IMR-90 (cell line): ENCODE measurements at regions not wholly inside any gene's neighbourhood (a gene's known extent, or its start where the extent isn't known, plus 50 kb on each side); places are given as distances from the start of the nearest gene placed in this dataset.

Source experiments
- ATAC-seq: fragments of 200-7000 bp; cut with Tn5 transposase; 2 replicates; pipeline ENCODE4 v1.9.1; 2020; ENCODE audit warnings: low read depth, mild to moderate bottlenecking, moderate library complexity
- BruUV-seq: library from RNA; stranded (reverse); fragments of 400-500 nt; replicated peaks from 2 replicates; lab custom pipeline; 2021; lab: Mats Ljungman, UMichigan
- CTCF ChIA-PET: fragments of 300-600 bp; formaldehyde crosslinking; extraction: SDS; loops from one replicate; lab custom pipeline; 2021; ENCODE audit warnings: antibody characterized with exemption; lab: Yijun Ruan, JAX
- POLR2A ChIA-PET: fragments of 300-600 bp; sonication (Branson Sonifier 250); formaldehyde crosslinking; loops from one replicate; lab custom pipeline; 2022; ENCODE audit warnings: antibody characterized with exemption; ENCODE audit not compliant: unreplicated experiment; lab: Charles Lee
- DNase-seq: peaks from one replicate; pipeline ENCODE4 v3.0.0; 2013
- H2AFZ ChIP-seq: replicated peaks from 2 replicates; pipeline ENCODE3; 2013; ENCODE audit warnings: low read length, mild to moderate bottlenecking; ENCODE audit not compliant: poor library complexity
- H2AK5ac ChIP-seq: 2 replicates; pipeline ENCODE4 v1.6.1; 2013; ENCODE audit warnings: low read depth, low read length, inconsistent platforms
- H2AK9ac ChIP-seq: replicated peaks from 2 replicates; pipeline ENCODE3; 2013; ENCODE audit warnings: mild to moderate bottlenecking, low read depth, low read length, moderate library complexity; ENCODE audit not compliant: poor library complexity
- H2BK120ac ChIP-seq: 2 replicates; pipeline ENCODE4 v1.6.1; 2013; ENCODE audit warnings: low read depth, low read length, inconsistent platforms
- H2BK15ac ChIP-seq: 3 replicates; pipeline ENCODE4 v1.6.1; 2013; ENCODE audit warnings: low read depth, low read length, inconsistent platforms
- H2BK20ac ChIP-seq: 2 replicates; pipeline ENCODE4 v1.6.1; 2013; ENCODE audit warnings: low read depth, mild to moderate bottlenecking, inconsistent platforms, low read length, moderate library complexity
- H2BK5ac ChIP-seq: 2 replicates; pipeline ENCODE4 v1.6.1; 2013; ENCODE audit warnings: mild to moderate bottlenecking, low read depth, low read length, inconsistent platforms; ENCODE audit not compliant: poor library complexity, severe bottlenecking
- H3K14ac ChIP-seq: replicated peaks from 2 replicates; pipeline ENCODE4 v1.6.1; 2013; ENCODE audit warnings: low read depth, low read length, inconsistent platforms
- H3K18ac ChIP-seq: 2 replicates; pipeline ENCODE4 v1.6.1; 2013; ENCODE audit warnings: low read depth, low read length, control low read depth
- H3K23ac ChIP-seq: 2 replicates; pipeline ENCODE4 v1.6.1; 2013; ENCODE audit warnings: low read depth, low read length, inconsistent platforms
- H3K27ac ChIP-seq: 2 replicates; pipeline ENCODE4 v1.5.1; 2013; ENCODE audit warnings: mild to moderate bottlenecking, control low read depth, low read length; ENCODE audit not compliant: insufficient read depth
- H3K27me3 ChIP-seq: 2 replicates; pipeline ENCODE4 v1.6.1; 2013; ENCODE audit warnings: low read length; ENCODE audit not compliant: control insufficient read depth, insufficient read depth
- H3K36me3 ChIP-seq: 2 replicates; pipeline ENCODE4 v1.6.1; 2013; ENCODE audit warnings: low read length, mixed read lengths; ENCODE audit not compliant: control insufficient read depth, insufficient read depth
- H3K4ac ChIP-seq: 2 replicates; pipeline ENCODE4 v1.6.1; 2013; ENCODE audit warnings: low read depth, low read length, inconsistent platforms
- H3K4me1 ChIP-seq: 2 replicates; pipeline ENCODE4 v1.6.1; 2013; ENCODE audit warnings: low read length, mixed read lengths; ENCODE audit not compliant: control insufficient read depth, insufficient read depth
- H3K4me2 ChIP-seq: 2 replicates; pipeline ENCODE4 v1.6.1; 2013; ENCODE audit warnings: low read depth, mild to moderate bottlenecking, control low read depth, low read length, moderate library complexity
- H3K4me3 ChIP-seq: 2 replicates; pipeline ENCODE4 v1.5.1; 2013; ENCODE audit warnings: low read depth, mild to moderate bottlenecking, control low read depth, low read length, moderate library complexity; ENCODE audit not compliant: insufficient read depth
- H3K56ac ChIP-seq: 2 replicates; pipeline ENCODE4 v1.6.1; 2013; ENCODE audit warnings: low read length, inconsistent platforms; ENCODE audit not compliant: insufficient read depth; ENCODE audit errors: extremely low read depth
- H3K79me1 ChIP-seq, 2 experiments: 2 replicates each; pipeline ENCODE4 v1.6.1; 2013; ENCODE audit warnings: low read length in 2 of 2, inconsistent platforms in 1 of 2, low read depth in 1 of 2
- H3K9ac ChIP-seq: 2 replicates; pipeline ENCODE4 v1.6.1; 2013; ENCODE audit warnings: low read depth, low read length, control low read depth
- H3K9me1 ChIP-seq: 2 replicates; pipeline ENCODE4 v1.6.1; 2013; ENCODE audit warnings: low read length, inconsistent platforms; ENCODE audit not compliant: insufficient read depth
- H3K9me3 ChIP-seq: 2 replicates; pipeline ENCODE4 v1.6.1; 2013; ENCODE audit warnings: low read length; ENCODE audit not compliant: control insufficient read depth, insufficient read depth
- H4K20me1 ChIP-seq: 2 replicates; pipeline ENCODE4 v1.6.1; 2013; ENCODE audit warnings: low read length, inconsistent platforms; ENCODE audit not compliant: insufficient read depth
- H4K5ac ChIP-seq: 2 replicates; pipeline ENCODE4 v1.6.1; 2013; ENCODE audit warnings: mild to moderate bottlenecking, low read depth, low read length, control low read depth
- H4K8ac ChIP-seq, 2 experiments: 2 replicates each; pipeline ENCODE4 v1.6.1; 2013; ENCODE audit warnings: low read depth in 2 of 2, low read length in 2 of 2, control low read depth in 1 of 2, inconsistent platforms in 1 of 2
- H4K91ac ChIP-seq: 2 replicates; pipeline ENCODE4 v1.6.1; 2013; ENCODE audit warnings: low read depth, low read length, inconsistent platforms; ENCODE audit not compliant: insufficient read depth
- CEBPB ChIP-seq: IDR thresholded peaks from 2 replicates; pipeline ENCODE4 v1.6.1; 2012; ENCODE audit warnings: low read depth, low read length, improper control_type of control experiment
- ELK1 ChIP-seq: fragments of 150-350 bp; IDR thresholded peaks from 2 replicates; pipeline ENCODE4 v1.6.1; 2016; ENCODE audit warnings: low read depth, mild to moderate bottlenecking, low read length, moderate library complexity, borderline replicate concordance
- FOS ChIP-seq: fragments of 150-350 bp; IDR thresholded peaks from 2 replicates; pipeline ENCODE4 v1.6.1; 2016; ENCODE audit warnings: low read depth, low read length
- MAFK ChIP-seq: IDR thresholded peaks from 2 replicates; pipeline ENCODE4 v1.6.1; 2012; ENCODE audit warnings: low read depth, low read length, improper control_type of control experiment
- MAZ ChIP-seq: IDR thresholded peaks from 2 replicates; pipeline ENCODE4 v1.6.1; 2012; ENCODE audit warnings: low read depth, mild to moderate bottlenecking, low read length, improper control_type of control experiment, moderate library complexity, borderline replicate concordance
- MXI1 ChIP-seq: IDR thresholded peaks from 2 replicates; pipeline ENCODE4 v1.6.1; 2012; ENCODE audit warnings: low read depth, mild to moderate bottlenecking, low read length, moderate library complexity, borderline replicate concordance
- NFE2L2 ChIP-seq: fragments of 150-350 bp; IDR thresholded peaks from 2 replicates; pipeline ENCODE4 v1.6.1; 2016; ENCODE audit warnings: low read depth, mild to moderate bottlenecking, low read length
- POLR2A ChIP-seq: IDR thresholded peaks from 2 replicates; pipeline ENCODE4 v1.6.1; 2012; ENCODE audit warnings: mild to moderate bottlenecking, low read depth, low read length
- RAD21 ChIP-seq: IDR thresholded peaks from 2 replicates; pipeline ENCODE4 v1.6.1; 2012; ENCODE audit warnings: low read length, improper control_type of control experiment
- RCOR1 ChIP-seq: IDR thresholded peaks from 2 replicates; pipeline ENCODE4 v1.6.1; 2012; ENCODE audit warnings: mild to moderate bottlenecking, low read length, improper control_type of control experiment; ENCODE audit not compliant: insufficient replicate concordance
- USF2 ChIP-seq: fragments of 150-350 bp; IDR thresholded peaks from 2 replicates; pipeline ENCODE4 v1.6.1; 2017; ENCODE audit warnings: mild to moderate bottlenecking, antibody characterized with exemption, low read length, low read depth
- WGBS, 2 experiments: methylation state at CpG; one replicate each; pipeline versions ENCODE4 v1.1.5 to v1.1.7; 2013; ENCODE audit warnings: missing lambda C conversion rate in 2 of 2; ENCODE audit not compliant: insufficient read length in 1 of 2; ENCODE audit errors: extremely low coverage in 2 of 2; 5-methylcytosine and 5-hydroxymethylcytosine counted together
- dilution Hi-C: fragments of 300-500 bp; cut with HindIII; formaldehyde crosslinking; loops from one replicate; pipeline ENCODE4 v1.14.3; 2018; ENCODE audit warnings: low sequenced_read_pairs; ENCODE audit not compliant: unreplicated experiment
- in situ Hi-C: fragments of 300-500 bp; cut with MboI; formaldehyde crosslinking; loops from 3 replicates; pipeline ENCODE4 v1.14.3; 2019; ENCODE audit warnings: low sequenced_read_pairs, inconsistent platforms, mixed read lengths
- intact Hi-C: fragments of 100-400 bp; cut with micrococcal nuclease; formaldehyde crosslinking; loops from 2 replicates; pipeline ENCODE4 v1.10.0; 2022
- TF ChIP-seq, protein P1 (sequence below): conservative IDR thresholded peaks from 2 replicates; pipeline ENCODE4 v1.5.1; 2012; ENCODE audit warnings: mild to moderate bottlenecking, low read depth, low read length, improper control_type of control experiment

DNA sequence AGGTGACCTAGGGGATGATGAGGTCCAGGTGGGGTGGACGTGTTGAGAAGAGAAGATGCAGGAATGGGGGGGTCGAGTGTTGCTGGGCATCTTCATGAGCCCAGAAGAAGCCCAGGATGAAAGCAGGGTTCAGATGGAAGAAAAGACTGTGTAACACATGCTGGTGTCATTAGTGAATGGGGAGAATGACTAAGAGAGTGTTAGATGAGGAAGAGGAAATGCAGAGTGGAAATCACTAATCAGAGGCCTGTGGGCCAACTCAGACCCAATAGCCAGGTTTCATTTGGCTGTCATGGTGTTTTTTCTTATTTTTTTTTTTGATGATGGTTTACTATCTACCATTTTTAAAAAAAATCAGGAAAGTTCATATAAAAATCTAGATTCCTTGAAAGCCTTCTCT is 180.8 kb upstream of the CAMK1G start:
- in situ Hi-C loops, result no loop called here
- H2BK20ac ChIP-seq, result no peak overlapping the region
- POLR2A ChIA-PET, result no interaction called here
- H4K20me1 ChIP-seq, result no peaks in the 10 kb centered on the region
- no peak overlapping the region for H4K5ac ChIP-seq
- no peak overlapping the region for H2AK9ac ChIP-seq
- H2AFZ ChIP-seq, result no peak overlapping the region
- no peaks in the 10 kb centered on the region for H3K27me3 ChIP-seq
- H3K79me1 ChIP-seq, result no peaks in the 10 kb centered on the region
- H3K27ac ChIP-seq, result no peak overlapping the region
- no peak overlapping the region for H3K9ac ChIP-seq
- no peaks in the 10 kb centered on the region for H3K9me3 ChIP-seq
- 86% methylated on average over 1 of the region's 2 CpGs; no CpG with 5 or more reads in 1 of the 2 experiments for WGBS, 2 experiments
- H2BK5ac ChIP-seq, result no peak overlapping the region
- CTCF ChIA-PET, result no interaction called here
- dilution Hi-C loops, result no loop called here
- intact Hi-C loops, result no loop called here
- no peak for TF ChIP-seq POLR2A
- TF ChIP-seq ELK1, result no peak
- TF ChIP-seq MXI1, result no peak
- no peak for TF ChIP-seq NFE2L2
- no peak for TF ChIP-seq MAZ
- no peak for TF ChIP-seq RAD21
- no peak for TF ChIP-seq CEBPB
- no peak for TF ChIP-seq FOS
- TF ChIP-seq MAFK, result no peak
- TF ChIP-seq RCOR1, result no peak
- TF ChIP-seq, protein P1, sequence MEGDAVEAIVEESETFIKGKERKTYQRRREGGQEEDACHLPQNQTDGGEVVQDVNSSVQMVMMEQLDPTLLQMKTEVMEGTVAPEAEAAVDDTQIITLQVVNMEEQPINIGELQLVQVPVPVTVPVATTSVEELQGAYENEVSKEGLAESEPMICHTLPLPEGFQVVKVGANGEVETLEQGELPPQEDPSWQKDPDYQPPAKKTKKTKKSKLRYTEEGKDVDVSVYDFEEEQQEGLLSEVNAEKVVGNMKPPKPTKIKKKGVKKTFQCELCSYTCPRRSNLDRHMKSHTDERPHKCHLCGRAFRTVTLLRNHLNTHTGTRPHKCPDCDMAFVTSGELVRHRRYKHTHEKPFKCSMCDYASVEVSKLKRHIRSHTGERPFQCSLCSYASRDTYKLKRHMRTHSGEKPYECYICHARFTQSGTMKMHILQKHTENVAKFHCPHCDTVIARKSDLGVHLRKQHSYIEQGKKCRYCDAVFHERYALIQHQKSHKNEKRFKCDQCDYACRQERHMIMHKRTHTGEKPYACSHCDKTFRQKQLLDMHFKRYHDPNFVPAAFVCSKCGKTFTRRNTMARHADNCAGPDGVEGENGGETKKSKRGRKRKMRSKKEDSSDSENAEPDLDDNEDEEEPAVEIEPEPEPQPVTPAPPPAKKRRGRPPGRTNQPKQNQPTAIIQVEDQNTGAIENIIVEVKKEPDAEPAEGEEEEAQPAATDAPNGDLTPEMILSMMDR, result no peak
- no peak for TF ChIP-seq USF2
- 0 out of 2 replicates have a peak overlapping the region, but pooled peaks have one; percentile 27 for H2AK5ac ChIP-seq
- no peaks in the 10 kb centered on the region for H3K36me3 ChIP-seq
- ATAC-seq (no peak), DNase-seq (no peak)
- H4K8ac ChIP-seq, result no peak overlapping the region
- no TSS peak for BruUV-seq
- no peak overlapping the region for H3K18ac ChIP-seq
- no peak overlapping the region for H3K4me3 ChIP-seq
- H3K4me1 ChIP-seq, result peaks cover 17% of the 10 kb centered on the region
- no peak overlapping the region for H2BK120ac ChIP-seq
- H4K91ac ChIP-seq, result no peak overlapping the region
- H2BK15ac ChIP-seq, result no peak overlapping the region
- no peak overlapping the region for H3K4ac ChIP-seq
- H3K14ac ChIP-seq, result no peak overlapping the region
- peaks cover 5% of the 10 kb centered on the region for H3K9me1 ChIP-seq
- H3K4me2 ChIP-seq, result no peak overlapping the region
- no peak overlapping the region for H3K56ac ChIP-seq
- no peak overlapping the region for H3K23ac ChIP-seq
